CD4-positive, alpha-beta T cell (primary cell): ENCODE measurements at regions not wholly inside any gene's neighbourhood (a gene's known extent, or its start where the extent isn't known, plus 50 kb on each side); places are given as distances from the start of the nearest gene placed in this dataset.

Source experiments
- ATAC-seq: fragments of 200-7000 bp; cut with Tn5 transposase; one replicate; pipeline ENCODE4 v1.10.0; 2022; ENCODE audit warnings: mild to moderate bottlenecking; ENCODE audit not compliant: poor library complexity
- CTCF ChIA-PET: fragments of 350-600 bp; sonication (Branson Sonifier 250); formaldehyde crosslinking; loops from one replicate; lab custom pipeline; 2021; ENCODE audit warnings: antibody characterized with exemption, inconsistent platforms; lab: Charles Lee
- POLR2A ChIA-PET: fragments of 350-600 bp; sonication (Branson Sonifier 250); formaldehyde crosslinking; loops from one replicate; lab custom pipeline; 2021; ENCODE audit warnings: antibody characterized with exemption, inconsistent platforms; lab: Charles Lee
- DNase-seq, 14 experiments: peaks; one replicate each; pipeline ENCODE4 v3.0.0-alpha.2; 2013 to 2020; ENCODE audit warnings: mixed read lengths in 2 of 14
- H3K27ac ChIP-seq, 2 donors: one replicate each; pipeline versions ENCODE4 v1.5.1 to v1.7.0; 2013; ENCODE audit warnings: low read length in 2 of 2, low read depth in 1 of 2, mild to moderate bottlenecking in 1 of 2
- H3K27me3 ChIP-seq, 2 experiments: 1 replicate in 1 of 2; 2 replicates in 1 of 2; pipeline versions ENCODE4 v1.6.1 to v1.7.0; 2013; ENCODE audit warnings: low read length in 2 of 2, control low read depth in 1 of 2, mild to moderate bottlenecking in 1 of 2, moderate library complexity in 1 of 2; ENCODE audit not compliant: insufficient read depth in 2 of 2, control insufficient read depth in 1 of 2
- H3K36me3 ChIP-seq: one replicate; pipeline ENCODE4 v1.6.1; 2013; ENCODE audit warnings: low read length, control low read depth; ENCODE audit not compliant: insufficient read depth
- H3K4me1 ChIP-seq: one replicate; pipeline ENCODE4 v1.6.1; 2013; ENCODE audit warnings: low read length, control low read depth; ENCODE audit not compliant: insufficient read depth
- H3K4me3 ChIP-seq: one replicate; pipeline ENCODE4 v1.5.1; 2013; ENCODE audit warnings: mild to moderate bottlenecking, low read length, moderate library complexity
- H3K9me3 ChIP-seq, 2 experiments: 1 replicate in 1 of 2; 2 replicates in 1 of 2; pipeline versions ENCODE4 v1.6.1 to v1.7.0; 2013; ENCODE audit warnings: low read length in 2 of 2, mild to moderate bottlenecking in 2 of 2, control low read depth in 1 of 2, moderate library complexity in 1 of 2; ENCODE audit not compliant: control insufficient read depth in 1 of 2, insufficient read depth in 1 of 2
- H3K27ac Mint-ChIP-seq: one replicate; pipeline ENCODE4 v1.8.0; 2020; ENCODE audit warnings: mixed read lengths
- H3K27me3 Mint-ChIP-seq: one replicate; pipeline ENCODE4 v1.8.0; 2021; ENCODE audit warnings: mixed read lengths
- H3K36me3 Mint-ChIP-seq: one replicate; pipeline ENCODE4 v1.8.0; 2021; ENCODE audit warnings: low read depth, mixed read lengths
- H3K4me1 Mint-ChIP-seq: one replicate; pipeline ENCODE4 v1.8.0; 2021; ENCODE audit warnings: low read depth, mixed read lengths
- H3K4me3 Mint-ChIP-seq: one replicate; pipeline ENCODE4 v1.8.0; 2020; ENCODE audit warnings: mild to moderate bottlenecking, mixed read lengths
- H3K9me3 Mint-ChIP-seq: one replicate; pipeline ENCODE4 v1.8.0; 2020; ENCODE audit warnings: mixed read lengths
- CTCF ChIP-seq: fragments of 200-600 bp; IDR thresholded peaks from one replicate; pipeline ENCODE4 v1.8.0; 2022; ENCODE audit warnings: antibody characterized with exemption, mild to moderate bottlenecking
- intact Hi-C, 2 experiments: fragments of 100-400 bp; cut with DNase I in 1 of 2; cut with micrococcal nuclease in 1 of 2; formaldehyde crosslinking; loops; one replicate each; pipeline versions ENCODE4 v1.15.1 to v1.9.0; 2023 to 2025; cut with DNase I, micrococcal nuclease

GRCh38 chr16:86663685-86664521 is 85.6 kb downstream of the FOXL1 start:
- H3K4me1 Mint-ChIP-seq = no peaks in the 10 kb centered on the region
- TF ChIP-seq CTCF = no peak
- DNase-seq (no peak), ATAC-seq (no peak)
- no peak overlapping the region for H3K27ac ChIP-seq
- H3K4me3 ChIP-seq = no peak overlapping the region
- ChIA-PET CTCF (no interaction called here), POLR2A (no interaction called here)
- no peak overlapping the region for H3K27ac Mint-ChIP-seq
- H3K9me3 ChIP-seq = peaks cover 0 to 9% of the 10 kb centered on the region in 2 experiments
- H3K4me1 ChIP-seq = peaks cover 9% of the 10 kb centered on the region
- H3K9me3 Mint-ChIP-seq = peaks cover 10% of the 10 kb centered on the region
- no peak overlapping the region for H3K4me3 Mint-ChIP-seq
- peaks cover 39% of the 10 kb centered on the region for H3K27me3 Mint-ChIP-seq
- H3K36me3 Mint-ChIP-seq = no peaks in the 10 kb centered on the region
- H3K36me3 ChIP-seq = no peaks in the 10 kb centered on the region
- intact Hi-C loops = no loop called here
- peaks cover 0 to 3% of the 10 kb centered on the region in 2 experiments for H3K27me3 ChIP-seq

GRCh38 chr16:86664522-86665318 is 86.4 kb downstream of the FOXL1 start:
- DNase-seq = peak in 4 of 14 experiments; percentile 14 to 38 (median 22)
- Histone ChIP-seq H3K36me3 (no peaks in the 10 kb centered on the region), H3K9me3 (peaks cover 0 to 9% of the 10 kb centered on the region in 2 experiments), H3K4me1 (peaks cover 9% of the 10 kb centered on the region), H3K4me3 (no peak overlapping the region), H3K27me3 (peaks cover 0 to 3% of the 10 kb centered on the region in 2 experiments), H3K27ac (no peak overlapping the region)
- Mint-ChIP-seq H3K4me3 (no peak overlapping the region), H3K9me3 (peaks cover 5% of the 10 kb centered on the region), H3K4me1 (no peaks in the 10 kb centered on the region), H3K27me3 (peaks cover 32% of the 10 kb centered on the region), H3K27ac (no peak overlapping the region), H3K36me3 (no peaks in the 10 kb centered on the region)
- ChIA-PET CTCF (no interaction called here), POLR2A (no interaction called here)
- TF ChIP-seq CTCF = no peak
- ATAC-seq = no peak
- intact Hi-C loops = no loop called here

DNA sequence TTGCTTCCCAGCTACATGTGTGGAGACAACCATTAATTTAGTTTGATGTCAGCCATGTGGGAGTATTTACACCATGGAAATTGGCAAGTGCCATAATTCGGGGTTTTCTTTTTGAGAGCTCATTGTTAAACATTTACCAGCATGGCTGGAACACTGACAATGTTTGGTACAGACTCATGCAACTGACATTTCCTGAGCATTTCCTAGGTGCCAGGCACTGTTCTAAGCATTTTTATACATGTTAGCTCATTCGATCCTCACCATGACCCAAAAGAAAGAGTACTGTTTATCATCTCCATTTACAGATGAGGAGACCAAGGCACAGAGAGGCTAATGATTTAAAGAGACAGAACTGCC is 86.9 kb downstream of the FOXL1 start:
- no peak overlapping the region for H3K4me3 Mint-ChIP-seq
- intact Hi-C loops = no loop called here
- CTCF ChIA-PET = no interaction called here

More for the DNA sequence above, 86.9 kb downstream of the FOXL1 start:
- no peaks in the 10 kb centered on the region for H3K36me3 ChIP-seq
- H3K27me3 ChIP-seq = peaks cover 0 to 3% of the 10 kb centered on the region in 2 experiments
- TF ChIP-seq CTCF = no peak
- Mint-ChIP-seq H3K4me1 (no peaks in the 10 kb centered on the region), H3K27ac (no peak overlapping the region), H3K27me3 (peaks cover 32% of the 10 kb centered on the region), H3K36me3 (no peaks in the 10 kb centered on the region), H3K9me3 (peaks cover 5% of the 10 kb centered on the region)
- POLR2A ChIA-PET = no interaction called here
- no peak overlapping the region for H3K4me3 ChIP-seq
- DNase-seq (no peak), ATAC-seq (no peak)
- no peak overlapping the region for H3K27ac ChIP-seq
- peaks cover 0 to 5% of the 10 kb centered on the region in 2 experiments for H3K9me3 ChIP-seq
- H3K4me1 ChIP-seq = peaks cover 9% of the 10 kb centered on the region
